Naive B cell (primary cell): ENCODE measurements at regions not wholly inside any gene's neighbourhood (a gene's known extent, or its start where the extent isn't known, plus 50 kb on each side); places are given as distances from the start of the nearest gene placed in this dataset.

ENCODE experiments used
- ATAC-seq, 2 donors: fragments of 150-1000 bp; cut with Tn5 transposase; 2 replicates each; pipeline ENCODE4 v1.10.0; 2021; ENCODE audit warnings: low read depth in 2 of 2, mild to moderate bottlenecking in 2 of 2, moderate library complexity in 2 of 2
- DNase-seq: peaks from one replicate; pipeline ENCODE4 v3.0.0; 2022
- H3K27ac Mint-ChIP-seq, 6 donors: one replicate each; pipeline ENCODE4 v1.8.0; 2020 to 2022; ENCODE audit warnings: mild to moderate bottlenecking in 6 of 6, mixed read lengths in 6 of 6, moderate library complexity in 5 of 6, inconsistent platforms in 2 of 6
- H3K27me3 Mint-ChIP-seq, 3 donors: one replicate each; pipeline ENCODE4 v1.8.0; 2021 to 2022; ENCODE audit warnings: mixed read lengths in 3 of 3, mild to moderate bottlenecking in 1 of 3
- H3K36me3 Mint-ChIP-seq, 2 donors: one replicate each; pipeline ENCODE4 v1.8.0; 2020 to 2022; ENCODE audit warnings: mixed read lengths in 2 of 2, inconsistent platforms in 1 of 2, mild to moderate bottlenecking in 1 of 2
- H3K4me1 Mint-ChIP-seq, 3 donors: one replicate each; pipeline ENCODE4 v1.8.0; 2020 to 2022; ENCODE audit warnings: mixed read lengths in 3 of 3, inconsistent platforms in 1 of 3, mild to moderate bottlenecking in 1 of 3, moderate library complexity in 1 of 3
- H3K4me3 Mint-ChIP-seq, 8 donors: one replicate each; pipeline ENCODE4 v1.8.0; 2020 to 2022; ENCODE audit warnings: mild to moderate bottlenecking in 8 of 8, mixed read lengths in 8 of 8, moderate library complexity in 8 of 8, inconsistent platforms in 2 of 8
- H3K9me3 Mint-ChIP-seq, 7 donors: one replicate each; pipeline ENCODE4 v1.8.0; 2020 to 2022; ENCODE audit warnings: mixed read lengths in 7 of 7, mild to moderate bottlenecking in 5 of 7, inconsistent platforms in 2 of 7, moderate library complexity in 1 of 7

DNA sequence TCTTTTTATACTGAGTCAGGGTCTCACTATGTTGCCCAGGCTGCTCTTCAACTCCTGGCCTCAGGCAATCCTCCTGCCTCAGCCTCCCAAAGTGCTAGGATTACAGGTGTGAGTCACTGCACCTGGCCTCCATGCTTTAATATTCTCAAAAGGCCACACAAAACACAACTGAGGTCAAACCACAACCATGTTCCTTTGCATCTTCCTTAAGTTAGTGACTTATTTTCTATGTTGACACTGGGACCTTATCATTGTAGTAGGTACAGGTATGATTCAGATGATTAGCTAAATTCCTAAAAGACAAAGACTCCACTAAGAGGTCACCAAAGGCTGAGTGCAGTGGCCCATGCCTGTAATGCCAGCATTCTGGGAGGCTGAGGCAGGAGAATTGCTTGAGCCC, 131.9 kb upstream of the ATP1B1 start:
- H3K9me3 Mint-ChIP-seq = peaks cover 0 to 3% (median 0%) of the 10 kb centered on the region in 7 donors
- H3K4me3 Mint-ChIP-seq = no peak overlapping the region
- no peaks in the 10 kb centered on the region for H3K4me1 Mint-ChIP-seq
- no peak overlapping the region for H3K27ac Mint-ChIP-seq
- H3K27me3 Mint-ChIP-seq = peaks cover 0 to 9% (median 0%) of the 10 kb centered on the region in 3 donors
- DNase-seq = no peak
- no peaks in the 10 kb centered on the region for H3K36me3 Mint-ChIP-seq
- no peak for ATAC-seq

DNA sequence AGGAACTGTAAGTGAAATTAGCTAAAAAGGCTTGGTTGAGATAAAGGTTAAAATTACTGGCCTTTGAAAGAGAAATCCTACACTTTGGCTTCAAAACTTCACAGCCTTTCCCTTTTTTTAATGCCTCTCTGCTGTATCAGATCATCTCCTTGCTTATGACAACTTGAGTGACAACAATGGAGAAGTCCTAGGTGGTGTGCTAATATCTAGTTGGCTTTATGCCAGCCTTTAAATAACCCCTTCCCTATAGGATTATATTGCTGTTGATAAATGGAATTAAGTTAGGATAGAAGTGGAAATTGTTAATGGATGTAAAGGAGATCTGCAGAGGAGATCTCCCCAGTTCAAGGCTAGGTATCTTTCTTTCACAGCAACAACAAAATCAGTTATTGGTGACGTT, 130.2 kb upstream of the ATP1B1 start:
- no peak overlapping the region for H3K27ac Mint-ChIP-seq
- no peak overlapping the region for H3K4me3 Mint-ChIP-seq
- ATAC-seq = no peak
- DNase-seq = no peak
- H3K27me3 Mint-ChIP-seq = no peaks in the 10 kb centered on the region
- H3K9me3 Mint-ChIP-seq = peaks cover 0 to 3% (median 0%) of the 10 kb centered on the region in 7 donors
- no peaks in the 10 kb centered on the region for H3K36me3 Mint-ChIP-seq
- no peaks in the 10 kb centered on the region for H3K4me1 Mint-ChIP-seq

DNA sequence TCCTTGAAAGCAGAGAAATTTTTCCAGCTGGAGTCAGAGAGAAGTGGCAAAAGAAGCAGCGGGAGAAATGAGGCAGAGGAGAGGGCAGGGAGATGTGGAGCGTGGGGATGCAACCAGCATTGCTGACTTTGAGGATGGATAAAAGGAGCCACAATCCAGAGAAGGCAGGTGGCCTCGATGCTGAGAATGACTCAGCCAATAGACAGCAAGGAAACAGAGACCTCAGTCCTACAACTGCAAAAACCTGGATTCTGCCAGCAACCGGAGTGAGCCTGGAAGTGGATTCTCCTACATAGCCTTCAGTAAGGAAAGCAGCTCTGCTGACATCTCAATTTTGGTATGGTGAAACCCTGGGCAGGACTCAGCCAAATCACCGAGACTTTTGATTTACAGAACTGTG, 128.9 kb upstream of the ATP1B1 start:
- no peak overlapping the region for H3K4me3 Mint-ChIP-seq
- H3K27me3 Mint-ChIP-seq = no peaks in the 10 kb centered on the region
- no peaks in the 10 kb centered on the region for H3K4me1 Mint-ChIP-seq
- no peaks in the 10 kb centered on the region for H3K36me3 Mint-ChIP-seq
- DNase-seq (no peak), ATAC-seq (no peak)
- no peak overlapping the region for H3K27ac Mint-ChIP-seq
- peaks cover 0 to 3% (median 0%) of the 10 kb centered on the region in 7 donors for H3K9me3 Mint-ChIP-seq

DNA sequence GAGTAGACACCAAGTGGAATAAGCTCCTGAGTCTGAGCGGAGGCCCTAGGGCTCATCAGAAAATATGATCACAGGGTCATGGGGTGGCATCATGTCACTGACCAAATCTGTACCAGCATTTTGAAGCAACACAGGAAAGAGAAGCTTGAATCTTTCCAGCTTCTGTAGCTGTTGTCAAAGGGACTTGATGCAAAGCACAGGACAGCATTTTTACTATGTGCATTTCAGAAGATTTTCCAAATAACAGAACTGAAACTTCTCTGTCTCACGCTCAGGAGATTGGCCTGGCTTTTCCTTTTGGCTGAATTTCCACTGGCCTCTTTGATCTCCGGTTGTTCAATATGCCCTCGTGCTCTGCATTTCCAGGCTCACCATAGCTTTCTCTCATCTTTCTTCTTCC, 127.2 kb upstream of the ATP1B1 start:
- H3K4me1 Mint-ChIP-seq = no peaks in the 10 kb centered on the region
- peak overlapping the region in 1 of 6 donors; percentile 50 for H3K27ac Mint-ChIP-seq
- no peak for DNase-seq
- no peak for ATAC-seq
- peaks cover 0 to 5% (median 2%) of the 10 kb centered on the region in 3 donors for H3K27me3 Mint-ChIP-seq
- H3K9me3 Mint-ChIP-seq = peaks cover 0 to 3% (median 0%) of the 10 kb centered on the region in 7 donors
- no peaks in the 10 kb centered on the region for H3K36me3 Mint-ChIP-seq
- no peak overlapping the region for H3K4me3 Mint-ChIP-seq

DNA sequence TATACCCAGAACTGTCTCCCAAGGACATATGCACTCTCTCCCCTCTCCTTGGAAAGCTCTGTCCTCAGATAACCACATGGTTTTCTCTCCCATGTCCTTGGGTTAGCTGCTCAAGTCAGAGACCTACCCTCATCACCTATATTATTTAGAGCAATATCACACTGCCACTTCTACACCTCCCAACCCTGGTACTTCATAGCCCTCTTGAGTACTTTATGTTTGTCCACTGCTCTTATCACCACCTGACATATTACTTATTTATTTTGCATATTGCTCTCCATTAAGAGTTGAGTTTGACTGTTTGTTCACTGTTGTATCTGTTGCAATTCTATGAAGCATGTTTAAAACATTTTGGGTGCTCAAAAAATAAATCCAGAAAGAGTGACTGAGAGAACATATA, 126.3 kb upstream of the ATP1B1 start:
- no peak for DNase-seq
- no peaks in the 10 kb centered on the region for H3K4me1 Mint-ChIP-seq
- H3K9me3 Mint-ChIP-seq = peaks cover 0 to 3% (median 0%) of the 10 kb centered on the region in 7 donors
- ATAC-seq = no peak
- no peak overlapping the region for H3K4me3 Mint-ChIP-seq
- H3K36me3 Mint-ChIP-seq = no peaks in the 10 kb centered on the region
- peaks cover 0 to 11% (median 7%) of the 10 kb centered on the region in 3 donors for H3K27me3 Mint-ChIP-seq
- H3K27ac Mint-ChIP-seq = no peak overlapping the region

DNA sequence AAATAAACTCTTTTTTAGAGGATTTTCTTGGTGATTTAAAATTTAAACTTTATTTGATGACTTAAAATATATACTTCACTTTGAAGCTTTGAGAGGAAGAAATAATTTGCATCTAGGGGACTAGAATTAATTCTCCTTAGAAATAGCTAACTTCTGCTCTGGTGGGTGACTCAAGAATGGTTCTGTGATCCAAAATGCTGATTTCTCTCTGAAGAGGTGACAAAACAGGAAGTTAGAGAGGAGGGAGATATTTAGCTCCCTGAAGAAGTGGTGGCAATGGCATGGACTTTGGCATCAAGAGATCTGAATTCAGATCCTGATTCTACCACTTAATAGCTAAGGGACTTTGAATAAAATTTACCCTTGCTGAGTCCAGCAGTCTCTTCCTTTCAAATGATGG, 125.8 kb upstream of the ATP1B1 start:
- no peak overlapping the region for H3K4me3 Mint-ChIP-seq
- no peak overlapping the region for H3K27ac Mint-ChIP-seq
- no peaks in the 10 kb centered on the region for H3K4me1 Mint-ChIP-seq
- no peaks in the 10 kb centered on the region for H3K36me3 Mint-ChIP-seq
- H3K27me3 Mint-ChIP-seq = peaks cover 0 to 11% (median 7%) of the 10 kb centered on the region in 3 donors
- DNase-seq = no peak
- no peak for ATAC-seq
- H3K9me3 Mint-ChIP-seq = peaks cover 0 to 3% (median 0%) of the 10 kb centered on the region in 7 donors

DNA sequence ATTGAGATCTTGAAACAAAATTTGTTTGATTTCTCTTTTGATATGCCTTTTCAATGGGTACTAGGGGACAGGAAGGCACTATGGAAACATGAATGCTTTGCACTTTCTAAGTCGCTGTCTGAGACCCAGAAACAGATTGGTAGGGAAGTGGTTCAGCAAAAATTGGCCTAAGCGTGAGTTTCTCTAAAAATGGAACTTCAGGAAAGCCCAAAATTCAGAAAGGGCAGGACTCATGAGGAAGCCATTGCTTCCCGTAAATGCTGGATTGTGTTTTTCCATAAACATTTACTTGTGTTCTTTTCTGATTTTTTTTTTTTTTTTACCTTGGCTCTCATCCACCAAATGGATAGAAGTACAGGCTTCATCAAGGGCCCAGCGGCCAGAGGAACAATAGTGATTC, 123.7 kb upstream of the ATP1B1 start:
- Mint-ChIP-seq H3K4me3 (no peak overlapping the region), H3K9me3 (peaks cover 0 to 3% (median 0%) of the 10 kb centered on the region in 7 donors), H3K27ac (no peak overlapping the region), H3K27me3 (peaks cover 11 to 19% (median 15%) of the 10 kb centered on the region in 3 donors), H3K36me3 (no peaks in the 10 kb centered on the region), H3K4me1 (no peaks in the 10 kb centered on the region)
- ATAC-seq = no peak
- no peak for DNase-seq

DNA sequence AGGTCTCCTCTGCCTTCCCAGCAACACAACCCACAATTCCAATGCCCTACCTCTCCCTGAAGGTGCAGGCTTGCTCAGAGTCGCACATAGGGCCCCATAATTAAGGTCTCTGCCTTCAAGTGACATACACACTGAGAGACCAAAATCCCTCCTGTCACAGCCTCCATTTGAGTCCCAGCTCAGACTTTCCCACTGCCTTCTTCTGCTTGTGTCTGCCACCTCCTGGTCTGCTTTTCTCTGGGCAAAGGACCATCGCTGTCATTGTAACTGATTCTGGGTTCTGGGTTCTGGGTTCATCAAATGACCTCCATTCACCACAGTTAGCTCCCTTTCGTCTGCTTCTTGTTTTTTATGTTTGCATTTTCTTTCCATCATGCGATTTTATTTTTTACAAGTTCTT, 119.2 kb upstream of the ATP1B1 start:
- peaks cover 15 to 26% (median 22%) of the 10 kb centered on the region in 3 donors for H3K27me3 Mint-ChIP-seq
- no peak overlapping the region for H3K27ac Mint-ChIP-seq
- no peak for DNase-seq
- no peaks in the 10 kb centered on the region for H3K36me3 Mint-ChIP-seq
- H3K4me3 Mint-ChIP-seq = no peak overlapping the region
- H3K9me3 Mint-ChIP-seq = peaks cover 0 to 4% (median 2%) of the 10 kb centered on the region in 7 donors
- ATAC-seq = no peak
- no peaks in the 10 kb centered on the region for H3K4me1 Mint-ChIP-seq

DNA sequence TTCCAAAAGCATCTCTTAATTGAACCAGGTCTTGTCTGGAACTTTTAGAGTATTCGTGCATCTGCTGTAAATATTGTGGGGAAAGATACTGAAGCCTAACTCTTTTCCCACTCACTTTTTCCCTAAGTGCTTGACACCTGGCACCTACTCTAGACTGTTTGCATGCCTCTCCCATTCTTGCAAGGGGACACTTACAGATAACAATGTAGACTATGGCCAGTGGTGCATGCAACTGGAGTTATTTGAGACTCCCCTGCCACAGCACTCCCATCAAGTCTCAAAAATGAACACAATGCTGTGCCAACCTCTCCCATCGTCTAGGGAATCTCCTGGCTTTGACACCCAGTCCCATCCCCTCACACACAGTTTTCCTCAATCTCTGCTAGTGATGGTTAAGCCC, 118.6 kb upstream of the ATP1B1 start:
- peaks cover 0 to 5% (median 2%) of the 10 kb centered on the region in 7 donors for H3K9me3 Mint-ChIP-seq
- no peak overlapping the region for H3K4me3 Mint-ChIP-seq
- no peaks in the 10 kb centered on the region for H3K4me1 Mint-ChIP-seq
- H3K36me3 Mint-ChIP-seq = no peaks in the 10 kb centered on the region
- peaks cover 15 to 26% (median 22%) of the 10 kb centered on the region in 3 donors for H3K27me3 Mint-ChIP-seq
- no peak overlapping the region for H3K27ac Mint-ChIP-seq
- DNase-seq (no peak), ATAC-seq (no peak)

DNA sequence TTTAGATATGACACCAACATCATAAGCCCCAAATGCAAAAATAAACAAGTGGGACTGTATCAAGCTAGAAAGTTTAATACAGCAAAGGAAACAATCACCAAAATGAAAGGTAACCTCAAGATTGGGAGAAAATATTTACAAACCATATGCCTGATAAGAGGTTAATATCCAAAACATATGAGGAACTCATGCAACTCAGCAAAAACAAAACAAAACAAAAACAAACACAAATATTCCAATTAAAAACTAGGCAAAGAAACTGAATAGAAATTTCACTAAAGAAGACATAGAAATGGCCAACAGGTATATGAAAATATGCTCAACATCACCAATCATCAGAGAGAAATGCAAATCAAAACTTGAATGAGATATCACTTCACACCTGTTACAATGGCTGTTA, 116.5 kb upstream of the ATP1B1 start:
- H3K27me3 Mint-ChIP-seq = peaks cover 11 to 19% (median 15%) of the 10 kb centered on the region in 3 donors
- ATAC-seq (no peak), DNase-seq (no peak)
- H3K9me3 Mint-ChIP-seq = peaks cover 0 to 11% (median 3%) of the 10 kb centered on the region in 7 donors
- no peak overlapping the region for H3K27ac Mint-ChIP-seq
- no peaks in the 10 kb centered on the region for H3K4me1 Mint-ChIP-seq
- no peak overlapping the region for H3K4me3 Mint-ChIP-seq
- H3K36me3 Mint-ChIP-seq = no peaks in the 10 kb centered on the region

DNA sequence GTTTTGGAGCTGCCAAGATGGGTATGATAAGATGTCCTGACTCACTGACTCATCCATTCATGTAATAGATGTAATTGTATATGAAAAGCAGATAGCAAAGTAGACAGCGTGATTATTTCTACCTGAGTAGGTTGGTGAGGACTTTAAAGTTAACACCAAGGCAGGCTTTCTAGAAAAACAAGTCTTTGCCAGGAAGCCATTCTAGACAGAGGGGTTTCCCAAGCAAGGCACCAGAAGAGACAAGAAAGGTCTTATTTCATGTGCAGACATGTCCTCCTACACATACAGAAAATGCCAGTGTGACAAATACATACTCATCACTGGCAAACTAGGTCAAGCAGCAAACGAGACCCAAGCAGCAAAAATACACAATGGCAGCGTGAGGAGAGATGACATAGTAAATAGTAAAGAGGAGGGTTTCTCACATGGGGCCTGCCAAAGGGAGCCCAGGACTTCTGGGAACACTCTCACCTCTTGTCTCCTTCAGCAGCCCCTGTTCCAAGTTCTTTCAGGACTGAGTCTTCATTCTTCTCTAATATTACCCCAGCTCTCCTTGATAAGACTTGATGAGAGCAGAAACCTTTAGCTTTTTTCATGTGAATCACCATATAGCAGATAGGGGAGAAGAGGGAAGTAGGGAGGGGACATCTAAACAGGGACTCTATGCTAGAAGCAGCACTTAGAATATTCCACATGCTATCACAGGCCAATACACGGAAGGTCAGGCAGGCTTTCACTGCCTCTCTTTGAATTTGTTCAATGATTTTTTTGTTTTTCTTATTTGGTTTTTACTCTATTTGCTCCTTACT, 114.6 kb upstream of the ATP1B1 start:
- ATAC-seq (no peak), DNase-seq (no peak)
- Mint-ChIP-seq H3K27me3 (peaks cover 8 to 32% (median 12%) of the 10 kb centered on the region in 3 donors), H3K4me3 (no peak overlapping the region), H3K4me1 (no peaks in the 10 kb centered on the region), H3K9me3 (peaks cover 0 to 11% (median 3%) of the 10 kb centered on the region in 7 donors), H3K27ac (no peak overlapping the region), H3K36me3 (no peaks in the 10 kb centered on the region)

DNA sequence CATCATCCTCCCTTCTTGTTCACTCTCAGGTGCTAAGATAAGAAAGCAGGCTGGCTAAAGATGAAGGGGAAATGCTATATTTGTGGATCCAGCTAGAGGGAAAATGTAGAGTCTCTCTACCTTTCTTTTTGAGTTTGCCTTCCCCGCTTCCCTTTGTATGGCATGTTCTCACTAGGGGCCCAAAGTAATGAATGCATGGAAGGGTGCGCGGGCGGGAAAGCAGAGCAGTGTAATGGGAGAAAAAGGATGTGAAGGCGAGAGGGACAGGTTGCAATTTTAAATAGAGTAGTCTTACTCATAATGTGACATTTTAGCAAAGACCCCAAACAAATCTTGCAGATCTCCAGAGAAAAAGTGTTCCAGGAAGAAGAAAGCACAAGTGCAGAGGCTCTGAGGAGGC, 105.1 kb upstream of the ATP1B1 start:
- no peak for DNase-seq
- H3K27me3 Mint-ChIP-seq = peaks cover 4 to 14% (median 12%) of the 10 kb centered on the region in 3 donors
- H3K9me3 Mint-ChIP-seq = peaks cover 0 to 7% (median 0%) of the 10 kb centered on the region in 7 donors
- H3K4me1 Mint-ChIP-seq = no peaks in the 10 kb centered on the region
- ATAC-seq = no peak
- H3K27ac Mint-ChIP-seq = no peak overlapping the region
- H3K4me3 Mint-ChIP-seq = no peak overlapping the region
- H3K36me3 Mint-ChIP-seq = no peaks in the 10 kb centered on the region

DNA sequence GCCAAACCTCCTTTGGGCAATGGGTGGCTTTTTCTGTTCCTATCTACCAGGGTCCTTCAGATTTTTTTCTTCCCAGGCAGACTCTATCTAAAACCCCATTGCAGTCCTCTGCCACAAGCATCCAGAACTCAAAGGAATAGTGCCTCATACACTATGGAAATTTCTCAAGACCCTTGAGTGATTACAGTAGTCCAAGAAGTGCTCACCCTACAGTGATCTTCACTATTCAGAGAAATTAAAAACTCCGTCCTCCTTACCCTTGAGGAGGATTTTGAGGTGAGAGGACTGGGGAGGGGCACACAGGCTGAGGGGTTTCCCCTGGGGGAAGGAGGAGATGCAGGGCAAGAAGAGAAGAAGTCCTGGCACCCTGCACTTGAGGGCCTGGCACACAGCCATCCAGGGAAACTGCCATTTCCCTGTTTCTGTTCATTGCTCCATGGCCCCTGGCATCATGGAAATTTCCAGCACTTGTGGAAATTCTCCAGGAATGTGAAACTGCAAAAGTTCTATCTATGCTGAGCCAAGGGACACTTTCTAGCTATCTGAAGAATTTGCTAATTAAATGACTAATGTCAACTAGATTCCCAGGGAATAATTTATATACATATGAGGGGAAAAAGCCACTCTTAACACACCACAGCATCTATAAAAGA, 102.5 kb upstream of the ATP1B1 start:
- ATAC-seq = no peak
- H3K4me1 Mint-ChIP-seq = no peaks in the 10 kb centered on the region
- peaks cover 0 to 5% (median 4%) of the 10 kb centered on the region in 3 donors for H3K27me3 Mint-ChIP-seq
- H3K36me3 Mint-ChIP-seq = no peaks in the 10 kb centered on the region
- H3K4me3 Mint-ChIP-seq = no peak overlapping the region
- no peak for DNase-seq
- H3K9me3 Mint-ChIP-seq = peaks cover 0 to 4% (median 0%) of the 10 kb centered on the region in 7 donors
- no peak overlapping the region for H3K27ac Mint-ChIP-seq

DNA sequence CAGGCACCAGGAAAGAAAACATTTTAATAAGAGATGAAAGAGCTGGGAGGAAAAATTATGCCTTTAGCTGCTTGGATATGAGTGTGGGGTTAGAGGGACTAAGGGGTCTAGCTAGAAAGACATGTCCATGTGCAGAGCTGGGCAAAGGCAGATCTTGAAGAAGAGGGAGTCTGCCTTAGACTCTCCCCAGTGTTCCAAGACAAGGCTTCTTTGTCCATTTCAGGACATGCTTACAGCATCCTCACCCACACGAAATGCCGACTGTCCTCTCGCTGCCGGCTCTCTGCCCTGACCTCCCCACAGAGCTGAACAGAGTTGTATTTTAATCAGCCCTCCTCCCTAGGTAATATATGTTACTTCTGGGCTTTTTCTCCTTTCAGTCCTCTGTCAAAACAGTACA, 100.7 kb upstream of the ATP1B1 start:
- no peak overlapping the region for H3K4me3 Mint-ChIP-seq
- peaks cover 0 to 10% (median 0%) of the 10 kb centered on the region in 3 donors for H3K27me3 Mint-ChIP-seq
- ATAC-seq (no peak), DNase-seq (no peak)
- no peaks in the 10 kb centered on the region for H3K36me3 Mint-ChIP-seq
- H3K9me3 Mint-ChIP-seq = peaks cover 0 to 4% (median 0%) of the 10 kb centered on the region in 7 donors
- H3K4me1 Mint-ChIP-seq = no peaks in the 10 kb centered on the region
- no peak overlapping the region for H3K27ac Mint-ChIP-seq
